ENCODE measurements at regions not wholly inside any gene's neighbourhood (a gene's known extent, or its start where the extent isn't known, plus 50 kb on each side); places are given as distances from the start of the nearest gene placed in this dataset.

DNA sequence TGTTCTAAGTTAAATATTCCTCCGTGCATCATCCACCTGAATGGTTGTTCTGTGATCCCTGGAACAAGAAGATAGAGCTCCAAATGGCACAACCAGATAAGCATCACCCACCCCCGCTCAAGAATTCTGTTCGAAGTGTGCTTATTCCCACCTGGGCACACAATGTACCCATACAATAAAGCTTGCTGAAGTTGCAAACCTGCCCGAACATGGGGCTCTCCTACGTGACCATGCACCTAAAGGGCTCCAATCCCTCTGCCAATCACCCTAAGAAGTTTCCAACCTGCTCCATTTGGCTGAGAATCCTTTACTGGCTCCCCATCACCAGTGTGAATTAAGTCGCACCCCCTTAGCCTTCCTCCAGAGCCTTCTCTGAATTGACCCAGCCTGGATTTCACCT is 1157.4 kb downstream of the TBC1D22A start:
- TF ChIP-seq, protein P1, sequence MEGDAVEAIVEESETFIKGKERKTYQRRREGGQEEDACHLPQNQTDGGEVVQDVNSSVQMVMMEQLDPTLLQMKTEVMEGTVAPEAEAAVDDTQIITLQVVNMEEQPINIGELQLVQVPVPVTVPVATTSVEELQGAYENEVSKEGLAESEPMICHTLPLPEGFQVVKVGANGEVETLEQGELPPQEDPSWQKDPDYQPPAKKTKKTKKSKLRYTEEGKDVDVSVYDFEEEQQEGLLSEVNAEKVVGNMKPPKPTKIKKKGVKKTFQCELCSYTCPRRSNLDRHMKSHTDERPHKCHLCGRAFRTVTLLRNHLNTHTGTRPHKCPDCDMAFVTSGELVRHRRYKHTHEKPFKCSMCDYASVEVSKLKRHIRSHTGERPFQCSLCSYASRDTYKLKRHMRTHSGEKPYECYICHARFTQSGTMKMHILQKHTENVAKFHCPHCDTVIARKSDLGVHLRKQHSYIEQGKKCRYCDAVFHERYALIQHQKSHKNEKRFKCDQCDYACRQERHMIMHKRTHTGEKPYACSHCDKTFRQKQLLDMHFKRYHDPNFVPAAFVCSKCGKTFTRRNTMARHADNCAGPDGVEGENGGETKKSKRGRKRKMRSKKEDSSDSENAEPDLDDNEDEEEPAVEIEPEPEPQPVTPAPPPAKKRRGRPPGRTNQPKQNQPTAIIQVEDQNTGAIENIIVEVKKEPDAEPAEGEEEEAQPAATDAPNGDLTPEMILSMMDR (IDR thresholded peaks at IDR 0.05; ENCODE audit: borderline replicate concordance, insufficient read depth, low read depth, low read length), result no peak
- no peak overlapping the region for H3K4me3 ChIP-seq (ENCODE audit: low read depth, low read length)

DNA sequence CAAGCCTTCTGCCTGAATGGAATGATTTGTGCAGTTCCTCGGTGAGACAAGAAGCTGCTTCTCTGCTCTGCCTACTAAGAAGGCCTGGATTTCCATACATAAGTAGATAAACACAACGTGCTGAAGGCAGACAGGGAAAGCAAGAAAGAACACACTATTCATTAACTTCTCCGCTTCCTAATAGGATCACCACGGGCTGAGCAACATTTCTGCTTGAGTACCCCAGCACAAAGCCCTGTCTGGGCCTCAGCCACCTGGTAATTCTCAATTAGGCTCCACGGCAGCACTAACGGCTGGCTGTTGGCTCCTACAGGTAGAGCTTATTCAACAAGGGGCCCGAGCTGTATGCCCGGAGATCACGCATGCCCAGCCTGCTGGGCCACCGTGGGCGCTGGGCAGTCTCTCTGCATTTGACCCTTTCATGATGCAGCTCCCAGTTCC is 1156.6 kb downstream of the TBC1D22A start:
- H3K4me3 ChIP-seq (ENCODE audit: low read depth, low read length), result no peak overlapping the region
- TF ChIP-seq, protein P1 (IDR thresholded peaks at IDR 0.05; ENCODE audit: borderline replicate concordance, insufficient read depth, low read depth, low read length), result no peak

DNA sequence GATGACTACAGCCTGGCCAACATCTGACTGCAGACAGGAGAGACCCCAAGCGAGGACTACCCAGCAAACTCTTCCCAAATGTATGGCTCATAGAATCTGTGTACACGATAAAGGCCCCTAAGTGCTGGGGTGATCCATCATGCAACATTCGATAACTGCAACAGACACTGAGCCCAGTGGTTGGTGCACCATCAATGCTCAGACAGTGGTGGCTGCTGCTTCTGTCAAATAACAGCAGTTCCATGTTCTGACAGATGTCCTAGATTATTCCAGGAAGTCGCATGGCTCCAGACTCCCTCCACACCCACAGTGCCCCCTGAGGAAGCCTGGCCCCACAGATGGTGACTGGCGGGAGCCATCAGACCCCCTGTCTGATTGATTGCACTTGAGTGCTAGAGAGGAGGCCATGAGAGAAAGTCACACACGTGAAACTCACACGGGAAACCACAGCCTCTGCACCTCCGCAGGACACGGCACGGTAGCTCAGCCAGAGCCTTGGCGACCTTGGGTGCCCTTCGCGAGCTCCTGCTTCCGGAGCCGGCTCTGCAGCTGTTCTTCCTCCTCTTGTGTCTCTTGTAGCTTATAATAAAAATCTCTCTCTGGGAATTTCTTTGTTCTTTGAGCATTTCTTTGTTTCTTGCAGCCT is 1155.9 kb downstream of the TBC1D22A start:
- H3K4me3 ChIP-seq (ENCODE audit: low read depth, low read length), result no peak overlapping the region
- TF ChIP-seq, protein P1 (IDR thresholded peaks at IDR 0.05; ENCODE audit: borderline replicate concordance, insufficient read depth, low read depth, low read length), result no peak

- TF ChIP-seq, protein P1 (IDR thresholded peaks at IDR 0.05; ENCODE audit: borderline replicate concordance, insufficient read depth, low read depth, low read length), result no peak
Observed at GRCh38 chr22:47914481-47915097, 1152.1 kb downstream of the TBC1D22A start.

GRCh38 chr22:47902646-47903180 is 1140.3 kb downstream of the TBC1D22A start:
- TF ChIP-seq, protein P1 (IDR thresholded peaks at IDR 0.05; ENCODE audit: borderline replicate concordance, insufficient read depth, low read depth, low read length), result no peak
- H3K4me3 ChIP-seq (ENCODE audit: low read depth, low read length), result no peak overlapping the region

More at GRCh38 chr22:47914481-47915097, 1152.1 kb downstream of the TBC1D22A start:
- H3K4me3 ChIP-seq (ENCODE audit: low read depth, low read length), result no peak overlapping the region

GRCh38 chr22:47901911-47902310 is 1139.5 kb downstream of the TBC1D22A start:
- no peak overlapping the region for H3K4me3 ChIP-seq (ENCODE audit: low read depth, low read length)
- TF ChIP-seq, protein P1 (IDR thresholded peaks at IDR 0.05; ENCODE audit: borderline replicate concordance, insufficient read depth, low read depth, low read length), result no peak

GRCh38 chr22:47899894-47900293 is 1137.4 kb downstream of the TBC1D22A start:
- TF ChIP-seq, protein P1 (IDR thresholded peaks at IDR 0.05; ENCODE audit: borderline replicate concordance, insufficient read depth, low read depth, low read length), result no peak
- no peak overlapping the region for H3K4me3 ChIP-seq (ENCODE audit: low read depth, low read length)
